Loucy (cell line): ENCODE measurements at regions not wholly inside any gene's neighbourhood (a gene's known extent, or its start where the extent isn't known, plus 50 kb on each side); places are given as distances from the start of the nearest gene placed in this dataset.

Experiments
- H2AFZ ChIP-seq: fragments of 200-600 bp; sonication (generic); 2 replicates; pipeline ENCODE4 v1.6.0; 2016; ENCODE audit warnings: antibody characterized with exemption, mild to moderate bottlenecking, low read length, moderate library complexity
- H3F3A ChIP-seq: fragments of 200-600 bp; 2 replicates; pipeline ENCODE4 v1.6.0; 2016; ENCODE audit warnings: antibody characterized with exemption, low read depth, mild to moderate bottlenecking
- H3K27me3 ChIP-seq: fragments of 200-600 bp; sonication (generic); 2 replicates; pipeline ENCODE4 v1.6.1; 2014; ENCODE audit warnings: low read length, mild to moderate bottlenecking; ENCODE audit not compliant: insufficient read depth, poor library complexity, severe bottlenecking
- H3K36me3 ChIP-seq: fragments of 200-600 bp; sonication (generic); 2 replicates; pipeline ENCODE4 v1.6.1; 2016; ENCODE audit warnings: low read length; ENCODE audit not compliant: insufficient read depth
- H3K4me1 ChIP-seq: fragments of 200-600 bp; sonication (generic); 2 replicates; pipeline ENCODE4 v1.5.1; 2014; ENCODE audit warnings: low read length, mild to moderate bottlenecking; ENCODE audit not compliant: insufficient read depth, poor library complexity, severe bottlenecking
- H3K4me2 ChIP-seq: fragments of 200-600 bp; sonication (generic); 2 replicates; pipeline ENCODE4 v1.6.0; 2014; ENCODE audit warnings: antibody characterized with exemption, low read length, low read depth, mild to moderate bottlenecking; ENCODE audit not compliant: poor library complexity, severe bottlenecking
- H3K4me3 ChIP-seq: fragments of 200-600 bp; sonication (generic); 2 replicates; pipeline ENCODE4 v1.5.1; 2014; ENCODE audit warnings: low read length, mild to moderate bottlenecking, mixed read lengths; ENCODE audit not compliant: poor library complexity, severe bottlenecking
- H3K79me2 ChIP-seq: fragments of 200-600 bp; sonication (generic); 2 replicates; pipeline ENCODE4 v1.6.1; 2014; ENCODE audit warnings: low read length; ENCODE audit not compliant: insufficient read depth
- H3K9ac ChIP-seq: fragments of 200-600 bp; sonication (generic); 2 replicates; pipeline ENCODE4 v1.6.0; 2014; ENCODE audit warnings: mild to moderate bottlenecking, low read depth, low read length, moderate library complexity; ENCODE audit not compliant: poor library complexity, severe bottlenecking
- H3K9me2 ChIP-seq: fragments of 200-600 bp; sonication (generic); replicated peaks from 2 replicates; pipeline ENCODE4 v1.6.1; 2016; ENCODE audit warnings: low read depth, low read length, mixed read lengths
- H3K9me3 ChIP-seq: fragments of 200-600 bp; sonication (generic); 2 replicates; pipeline ENCODE4 v1.6.1; 2014; ENCODE audit warnings: mild to moderate bottlenecking, antibody characterized with exemption, low read length, low read depth; ENCODE audit not compliant: insufficient read depth
- H4K20me1 ChIP-seq: fragments of 200-600 bp; sonication (generic); 2 replicates; pipeline ENCODE4 v1.6.0; 2014; ENCODE audit warnings: antibody characterized with exemption, low read length, mild to moderate bottlenecking; ENCODE audit not compliant: insufficient read depth, poor library complexity, severe bottlenecking
- CTCF ChIP-seq: fragments of 200-600 bp; sonication (generic); conservative IDR thresholded peaks from 2 replicates; pipeline ENCODE4 v1.5.1; 2014; ENCODE audit warnings: mild to moderate bottlenecking, antibody characterized with exemption, low read length
- EZH2phosphoT487 ChIP-seq: fragments of 200-600 bp; IDR thresholded peaks from 2 replicates; pipeline ENCODE4 v1.6.1; 2018; ENCODE audit warnings: antibody characterized with exemption, mild to moderate bottlenecking, moderate library complexity, borderline replicate concordance

GRCh38 chr1:185562461-185563359, 171.5 kb upstream of the HMCN1 start:
- TF ChIP-seq EZH2phosphoT487: no peak
- Histone ChIP-seq H3K9ac (no peak overlapping the region), H3F3A (peaks cover 7% of the 10 kb centered on the region), H3K4me2 (peak overlapping the region; percentile 87), H3K4me3 (no peak overlapping the region), H4K20me1 (no peaks in the 10 kb centered on the region), H3K79me2 (no peaks in the 10 kb centered on the region), H3K9me3 (no peaks in the 10 kb centered on the region), H3K4me1 (peaks cover 68% of the 10 kb centered on the region), H3K9me2 (no peaks in the 10 kb centered on the region), H2AFZ (no peak overlapping the region), H3K36me3 (no peaks in the 10 kb centered on the region), H3K27me3 (no peaks in the 10 kb centered on the region)

- Histone ChIP-seq H3F3A (peaks cover 7% of the 10 kb centered on the region), H3K9ac (peak overlapping the region; percentile 41), H3K36me3 (no peaks in the 10 kb centered on the region), H3K9me3 (no peaks in the 10 kb centered on the region), H3K79me2 (no peaks in the 10 kb centered on the region), H2AFZ (no peak overlapping the region), H3K27me3 (no peaks in the 10 kb centered on the region), H4K20me1 (no peaks in the 10 kb centered on the region), H3K4me3 (peak overlapping the region; percentile 57), H3K4me2 (peak overlapping the region; percentile 87), H3K9me2 (no peaks in the 10 kb centered on the region), H3K4me1 (peaks cover 59% of the 10 kb centered on the region)
- TF ChIP-seq CTCF: no peak
- peak; percentile 72; the same call in 1 of the 2 replicates for TF ChIP-seq EZH2phosphoT487
Observed at GRCh38 chr1:185561629-185562028, 172.6 kb upstream of the HMCN1 start.

- H3K4me1 ChIP-seq: peaks cover 50% of the 10 kb centered on the region
- no peaks in the 10 kb centered on the region for H3K9me2 ChIP-seq
- H2AFZ ChIP-seq: no peak overlapping the region
- H3K79me2 ChIP-seq: no peaks in the 10 kb centered on the region
- no peaks in the 10 kb centered on the region for H3K27me3 ChIP-seq
- H3F3A ChIP-seq: peaks cover 7% of the 10 kb centered on the region
- H3K4me2 ChIP-seq: peak overlapping the region; percentile 87
- no peak for TF ChIP-seq CTCF
- TF ChIP-seq EZH2phosphoT487: no peak
- H3K9me3 ChIP-seq: no peaks in the 10 kb centered on the region
- H3K36me3 ChIP-seq: no peaks in the 10 kb centered on the region
- H4K20me1 ChIP-seq: no peaks in the 10 kb centered on the region
- peak overlapping the region; percentile 57 for H3K4me3 ChIP-seq
- peak overlapping the region; percentile 41 for H3K9ac ChIP-seq
Observed at GRCh38 chr1:185560760-185561159, 173.4 kb upstream of the HMCN1 start.
